ENCODE measurements at regions not wholly inside any gene's neighbourhood (a gene's known extent, or its start where the extent isn't known, plus 50 kb on each side); places are given as distances from the start of the nearest gene placed in this dataset.

GRCh38 chr4:83661359-83661758 lies 125.5 kb downstream of the GPAT3 start:
- POLR2A ChIA-PET, result no interaction called here
- BruUV-seq (replicated peaks), result no TSS peak
- H3K79me2 ChIP-seq (ENCODE audit: control insufficient read depth, insufficient read depth, low read length), result no peaks in the 10 kb centered on the region
- in situ Hi-C loops (cut with MboI) (no loop called here), intact Hi-C loops (cut with micrococcal nuclease) (no loop called here)
- no peaks in the 10 kb centered on the region for H4K20me1 ChIP-seq (replicated peaks; ENCODE audit: control insufficient read depth, insufficient read depth, low read length)
- FAIRE-seq (no peak), ATAC-seq (no peak), DNase-seq (ENCODE audit: extremely low read depth in 1 of 4, low spot score in 3 of 4) (no peak)
- no peaks in the 10 kb centered on the region for H3K9me1 ChIP-seq (ENCODE audit: control insufficient read depth, insufficient read depth, low read length)
- no peak overlapping the region for H3K4me3 ChIP-seq
- H3K9me3 ChIP-seq (replicated peaks; ENCODE audit: control insufficient read depth, insufficient read depth, low read depth, low read length), result no peaks in the 10 kb centered on the region
- H3K4me1 ChIP-seq (replicated peaks in 1 of 2; ENCODE audit: control insufficient read depth in 2 of 2, insufficient read depth in 2 of 2, low read length in 2 of 2), result no peaks in the 10 kb centered on the region
- TF ChIP-seq POLR2G (IDR thresholded peaks at IDR 0.05; ENCODE audit: low read depth, low read length) (no peak), MXD1 (CRISPR knock-in tag; IDR thresholded peaks at IDR 0.05; ENCODE audit: borderline replicate concordance, poor library complexity, severe bottlenecking) (no peak), MTF1 (CRISPR knock-in tag; IDR thresholded peaks at IDR 0.05; ENCODE audit: borderline replicate concordance) (no peak), RBBP5 (IDR thresholded peaks at IDR 0.05; ENCODE audit: borderline replicate concordance, insufficient read depth, low read length, poor library complexity, severe bottlenecking) (no peak), C11orf30 (IDR thresholded peaks at IDR 0.05; ENCODE audit: low read depth) (peak; percentile 69; the same call in 1 of the 2 replicates), MAFF (IDR thresholded peaks at IDR 0.05; ENCODE audit: low read length) (peak; percentile 31; the same call in 1 of the 2 replicates), U2AF2 (optimal IDR thresholded peaks at IDR 0.05; ENCODE audit: low read depth, low read length) (no peak), MAFG (tag; conservative IDR thresholded peaks at IDR 0.05) (peak; percentile 68), NFE2 (IDR thresholded peaks at IDR 0.05; ENCODE audit: low read depth) (peak; percentile 34), RNF2 (IDR thresholded peaks at IDR 0.05) (no peak), ZNF316 (IDR thresholded peaks at IDR 0.05) (peak; percentile 83), NONO (IDR thresholded peaks at IDR 0.05; ENCODE audit: low read depth in 2 of 2, low read length in 1 of 2) (no peak), NELFE (IDR thresholded peaks at IDR 0.05; ENCODE audit: insufficient read depth, insufficient read length) (no peak), ZNF696 (CRISPR knock-in tag; conservative IDR thresholded peaks at IDR 0.05) (no peak), TRIM25 (IDR thresholded peaks at IDR 0.05; ENCODE audit: borderline replicate concordance) (no peak), WHSC1 (IDR thresholded peaks at IDR 0.05; ENCODE audit: low read length) (no peak)
- no peak overlapping the region for H2AFZ ChIP-seq (ENCODE audit: low read depth, low read length)
- WGBS (ENCODE audit: insufficient coverage, low coverage, missing lambda C conversion rate), result 11% methylated on average over 2 of the region's 2 CpGs
- CTCF ChIA-PET (ENCODE audit: low intra/inter-chr PET ratio), result no interaction called here
- H3K27me3 ChIP-seq (ENCODE audit: control insufficient read depth in 2 of 2, insufficient read depth in 2 of 2, low read length in 2 of 2), result peaks cover 0 to 4% of the 10 kb centered on the region in 2 experiments; a peak in 2 of 5 replicates
- no peak overlapping the region for H3K27ac ChIP-seq (ENCODE audit: extremely low read depth, low read depth, low read length)
- H3K36me3 ChIP-seq (ENCODE audit: control insufficient read depth, insufficient read depth, low read length), result no peaks in the 10 kb centered on the region
- no peak overlapping the region for H3K9ac ChIP-seq (ENCODE audit: insufficient read depth in 1 of 2, low read depth in 2 of 2, low read length in 2 of 2)
- H3K4me2 ChIP-seq (ENCODE audit: insufficient read depth, low read length), result no peak overlapping the region

Data from K562 (cell line).